OCI-LY3 (cell line): ENCODE measurements at regions not wholly inside any gene's neighbourhood (a gene's known extent, or its start where the extent isn't known, plus 50 kb on each side); places are given as distances from the start of the nearest gene placed in this dataset.

Experiments used
- EZH2phosphoT487 ChIP-seq: fragments of 200-600 bp; shearing (Covaris generic); IDR thresholded peaks from 2 replicates; pipeline ENCODE4 v1.6.1; 2018; ENCODE audit warnings: antibody characterized with exemption, mixed run types, low read depth
- TF ChIP-seq, protein P1 (sequence below): fragments of 200-600, 300-600 bp; sonication (generic); IDR thresholded peaks from 2 replicates; pipeline ENCODE4 v1.5.1; 2014; ENCODE audit warnings: antibody characterized with exemption, low read length, low read depth

DNA sequence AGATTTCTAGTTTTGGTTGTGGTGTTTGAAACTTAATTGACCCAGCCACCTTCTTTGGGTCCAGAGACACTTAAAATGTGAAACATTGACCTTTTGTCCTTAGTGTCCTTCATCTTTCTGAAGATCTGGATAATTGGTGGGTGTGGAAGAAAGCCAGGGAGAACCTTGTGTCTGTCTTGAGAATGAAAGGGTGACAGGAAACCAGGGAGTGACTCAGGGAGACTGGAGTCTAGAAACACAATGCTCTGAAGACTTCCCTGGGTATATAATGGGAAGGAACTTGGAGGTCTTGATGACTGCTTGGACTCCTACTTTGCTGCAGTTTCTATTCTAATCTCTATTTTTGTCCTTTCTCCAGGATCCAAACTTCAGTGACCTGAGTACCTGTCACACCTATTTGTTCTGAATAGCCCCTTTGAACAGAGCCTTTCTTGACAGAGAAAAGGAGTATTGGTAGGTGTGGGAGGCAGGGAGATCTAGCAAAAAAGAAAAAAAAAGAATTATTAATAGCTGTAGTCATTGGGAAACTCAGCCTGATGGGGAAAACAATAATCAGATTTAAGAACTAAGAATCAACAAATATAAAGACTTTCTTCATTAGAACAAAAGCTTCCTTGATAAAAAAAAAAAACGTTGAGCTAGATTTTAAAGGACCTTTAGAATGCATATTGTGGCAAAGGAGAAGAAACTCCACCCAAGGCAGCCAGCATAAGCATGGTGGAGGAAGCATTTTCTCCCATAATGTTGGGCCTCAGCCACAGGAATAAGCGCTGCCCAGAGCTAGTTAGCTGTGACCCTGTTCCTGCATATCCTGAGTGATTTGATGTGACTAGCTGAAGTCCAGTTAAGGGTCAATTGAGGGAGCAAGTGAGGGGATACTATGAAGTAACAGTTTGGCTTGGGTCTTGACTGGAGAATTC lies 77.9 kb upstream of the HOXC13 start:
- TF ChIP-seq, protein P1, sequence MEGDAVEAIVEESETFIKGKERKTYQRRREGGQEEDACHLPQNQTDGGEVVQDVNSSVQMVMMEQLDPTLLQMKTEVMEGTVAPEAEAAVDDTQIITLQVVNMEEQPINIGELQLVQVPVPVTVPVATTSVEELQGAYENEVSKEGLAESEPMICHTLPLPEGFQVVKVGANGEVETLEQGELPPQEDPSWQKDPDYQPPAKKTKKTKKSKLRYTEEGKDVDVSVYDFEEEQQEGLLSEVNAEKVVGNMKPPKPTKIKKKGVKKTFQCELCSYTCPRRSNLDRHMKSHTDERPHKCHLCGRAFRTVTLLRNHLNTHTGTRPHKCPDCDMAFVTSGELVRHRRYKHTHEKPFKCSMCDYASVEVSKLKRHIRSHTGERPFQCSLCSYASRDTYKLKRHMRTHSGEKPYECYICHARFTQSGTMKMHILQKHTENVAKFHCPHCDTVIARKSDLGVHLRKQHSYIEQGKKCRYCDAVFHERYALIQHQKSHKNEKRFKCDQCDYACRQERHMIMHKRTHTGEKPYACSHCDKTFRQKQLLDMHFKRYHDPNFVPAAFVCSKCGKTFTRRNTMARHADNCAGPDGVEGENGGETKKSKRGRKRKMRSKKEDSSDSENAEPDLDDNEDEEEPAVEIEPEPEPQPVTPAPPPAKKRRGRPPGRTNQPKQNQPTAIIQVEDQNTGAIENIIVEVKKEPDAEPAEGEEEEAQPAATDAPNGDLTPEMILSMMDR: no peak
- TF ChIP-seq EZH2phosphoT487: no peak
